IMR-90 (cell line): ENCODE measurements at regions not wholly inside any gene's neighbourhood (a gene's known extent, or its start where the extent isn't known, plus 50 kb on each side); places are given as distances from the start of the nearest gene placed in this dataset.

Source experiments
- ATAC-seq: fragments of 200-7000 bp; cut with Tn5 transposase; 2 replicates; pipeline ENCODE4 v1.9.1; 2020; ENCODE audit warnings: low read depth, mild to moderate bottlenecking, moderate library complexity
- BruUV-seq: library from RNA; stranded (reverse); fragments of 400-500 nt; replicated peaks from 2 replicates; lab custom pipeline; 2021; lab: Mats Ljungman, UMichigan
- CTCF ChIA-PET: fragments of 300-600 bp; formaldehyde crosslinking; extraction: SDS; loops from one replicate; lab custom pipeline; 2021; ENCODE audit warnings: antibody characterized with exemption; lab: Yijun Ruan, JAX
- POLR2A ChIA-PET: fragments of 300-600 bp; sonication (Branson Sonifier 250); formaldehyde crosslinking; loops from one replicate; lab custom pipeline; 2022; ENCODE audit warnings: antibody characterized with exemption; ENCODE audit not compliant: unreplicated experiment; lab: Charles Lee
- DNase-seq: peaks from one replicate; pipeline ENCODE4 v3.0.0; 2013
- H2AFZ ChIP-seq: replicated peaks from 2 replicates; pipeline ENCODE3; 2013; ENCODE audit warnings: low read length, mild to moderate bottlenecking; ENCODE audit not compliant: poor library complexity
- H2AK5ac ChIP-seq: 2 replicates; pipeline ENCODE4 v1.6.1; 2013; ENCODE audit warnings: low read depth, low read length, inconsistent platforms
- H2AK9ac ChIP-seq: replicated peaks from 2 replicates; pipeline ENCODE3; 2013; ENCODE audit warnings: mild to moderate bottlenecking, low read depth, low read length, moderate library complexity; ENCODE audit not compliant: poor library complexity
- H2BK120ac ChIP-seq: 2 replicates; pipeline ENCODE4 v1.6.1; 2013; ENCODE audit warnings: low read depth, low read length, inconsistent platforms
- H2BK15ac ChIP-seq: 3 replicates; pipeline ENCODE4 v1.6.1; 2013; ENCODE audit warnings: low read depth, low read length, inconsistent platforms
- H2BK20ac ChIP-seq: 2 replicates; pipeline ENCODE4 v1.6.1; 2013; ENCODE audit warnings: low read depth, mild to moderate bottlenecking, inconsistent platforms, low read length, moderate library complexity
- H2BK5ac ChIP-seq: 2 replicates; pipeline ENCODE4 v1.6.1; 2013; ENCODE audit warnings: mild to moderate bottlenecking, low read depth, low read length, inconsistent platforms; ENCODE audit not compliant: poor library complexity, severe bottlenecking
- H3K14ac ChIP-seq: replicated peaks from 2 replicates; pipeline ENCODE4 v1.6.1; 2013; ENCODE audit warnings: low read depth, low read length, inconsistent platforms
- H3K18ac ChIP-seq: 2 replicates; pipeline ENCODE4 v1.6.1; 2013; ENCODE audit warnings: low read depth, low read length, control low read depth
- H3K23ac ChIP-seq: 2 replicates; pipeline ENCODE4 v1.6.1; 2013; ENCODE audit warnings: low read depth, low read length, inconsistent platforms
- H3K27ac ChIP-seq: 2 replicates; pipeline ENCODE4 v1.5.1; 2013; ENCODE audit warnings: mild to moderate bottlenecking, control low read depth, low read length; ENCODE audit not compliant: insufficient read depth
- H3K27me3 ChIP-seq: 2 replicates; pipeline ENCODE4 v1.6.1; 2013; ENCODE audit warnings: low read length; ENCODE audit not compliant: control insufficient read depth, insufficient read depth
- H3K36me3 ChIP-seq: 2 replicates; pipeline ENCODE4 v1.6.1; 2013; ENCODE audit warnings: low read length, mixed read lengths; ENCODE audit not compliant: control insufficient read depth, insufficient read depth
- H3K4ac ChIP-seq: 2 replicates; pipeline ENCODE4 v1.6.1; 2013; ENCODE audit warnings: low read depth, low read length, inconsistent platforms
- H3K4me1 ChIP-seq: 2 replicates; pipeline ENCODE4 v1.6.1; 2013; ENCODE audit warnings: low read length, mixed read lengths; ENCODE audit not compliant: control insufficient read depth, insufficient read depth
- H3K4me2 ChIP-seq: 2 replicates; pipeline ENCODE4 v1.6.1; 2013; ENCODE audit warnings: low read depth, mild to moderate bottlenecking, control low read depth, low read length, moderate library complexity
- H3K4me3 ChIP-seq: 2 replicates; pipeline ENCODE4 v1.5.1; 2013; ENCODE audit warnings: low read depth, mild to moderate bottlenecking, control low read depth, low read length, moderate library complexity; ENCODE audit not compliant: insufficient read depth
- H3K56ac ChIP-seq: 2 replicates; pipeline ENCODE4 v1.6.1; 2013; ENCODE audit warnings: low read length, inconsistent platforms; ENCODE audit not compliant: insufficient read depth; ENCODE audit errors: extremely low read depth
- H3K79me1 ChIP-seq, 2 experiments: 2 replicates each; pipeline ENCODE4 v1.6.1; 2013; ENCODE audit warnings: low read length in 2 of 2, inconsistent platforms in 1 of 2, low read depth in 1 of 2
- H3K9ac ChIP-seq: 2 replicates; pipeline ENCODE4 v1.6.1; 2013; ENCODE audit warnings: low read depth, low read length, control low read depth
- H3K9me1 ChIP-seq: 2 replicates; pipeline ENCODE4 v1.6.1; 2013; ENCODE audit warnings: low read length, inconsistent platforms; ENCODE audit not compliant: insufficient read depth
- H3K9me3 ChIP-seq: 2 replicates; pipeline ENCODE4 v1.6.1; 2013; ENCODE audit warnings: low read length; ENCODE audit not compliant: control insufficient read depth, insufficient read depth
- H4K20me1 ChIP-seq: 2 replicates; pipeline ENCODE4 v1.6.1; 2013; ENCODE audit warnings: low read length, inconsistent platforms; ENCODE audit not compliant: insufficient read depth
- H4K5ac ChIP-seq: 2 replicates; pipeline ENCODE4 v1.6.1; 2013; ENCODE audit warnings: mild to moderate bottlenecking, low read depth, low read length, control low read depth
- H4K8ac ChIP-seq, 2 experiments: 2 replicates each; pipeline ENCODE4 v1.6.1; 2013; ENCODE audit warnings: low read depth in 2 of 2, low read length in 2 of 2, control low read depth in 1 of 2, inconsistent platforms in 1 of 2
- H4K91ac ChIP-seq: 2 replicates; pipeline ENCODE4 v1.6.1; 2013; ENCODE audit warnings: low read depth, low read length, inconsistent platforms; ENCODE audit not compliant: insufficient read depth
- BHLHE40 ChIP-seq: fragments of 150-350 bp; IDR thresholded peaks from 2 replicates; pipeline ENCODE4 v1.6.1; 2016; ENCODE audit warnings: mild to moderate bottlenecking, low read depth, low read length
- CEBPB ChIP-seq: IDR thresholded peaks from 2 replicates; pipeline ENCODE4 v1.6.1; 2012; ENCODE audit warnings: low read depth, low read length, improper control_type of control experiment
- CHD1 ChIP-seq: IDR thresholded peaks from 2 replicates; pipeline ENCODE4 v1.6.1; 2012; ENCODE audit warnings: low read depth, low read length, improper control_type of control experiment
- FOS ChIP-seq: fragments of 150-350 bp; IDR thresholded peaks from 2 replicates; pipeline ENCODE4 v1.6.1; 2016; ENCODE audit warnings: low read depth, low read length
- MAFK ChIP-seq: IDR thresholded peaks from 2 replicates; pipeline ENCODE4 v1.6.1; 2012; ENCODE audit warnings: low read depth, low read length, improper control_type of control experiment
- MAZ ChIP-seq: IDR thresholded peaks from 2 replicates; pipeline ENCODE4 v1.6.1; 2012; ENCODE audit warnings: low read depth, mild to moderate bottlenecking, low read length, improper control_type of control experiment, moderate library complexity, borderline replicate concordance
- MXI1 ChIP-seq: IDR thresholded peaks from 2 replicates; pipeline ENCODE4 v1.6.1; 2012; ENCODE audit warnings: low read depth, mild to moderate bottlenecking, low read length, moderate library complexity, borderline replicate concordance
- NFE2L2 ChIP-seq: fragments of 150-350 bp; IDR thresholded peaks from 2 replicates; pipeline ENCODE4 v1.6.1; 2016; ENCODE audit warnings: low read depth, mild to moderate bottlenecking, low read length
- POLR2A ChIP-seq: IDR thresholded peaks from 2 replicates; pipeline ENCODE4 v1.6.1; 2012; ENCODE audit warnings: mild to moderate bottlenecking, low read depth, low read length
- RAD21 ChIP-seq: IDR thresholded peaks from 2 replicates; pipeline ENCODE4 v1.6.1; 2012; ENCODE audit warnings: low read length, improper control_type of control experiment
- RCOR1 ChIP-seq: IDR thresholded peaks from 2 replicates; pipeline ENCODE4 v1.6.1; 2012; ENCODE audit warnings: mild to moderate bottlenecking, low read length, improper control_type of control experiment; ENCODE audit not compliant: insufficient replicate concordance
- RFX5 ChIP-seq: IDR thresholded peaks from 2 replicates; pipeline ENCODE4 v1.8.0; 2012; ENCODE audit warnings: low read depth, mild to moderate bottlenecking, low read length, moderate library complexity
- SMC3 ChIP-seq: fragments of 150-350 bp; IDR thresholded peaks from 2 replicates; pipeline ENCODE4 v1.6.1; 2016; ENCODE audit warnings: low read depth, mild to moderate bottlenecking, antibody characterized with exemption, low read length, moderate library complexity
- WGBS, 2 experiments: methylation state at CpG; one replicate each; pipeline versions ENCODE4 v1.1.5 to v1.1.7; 2013; ENCODE audit warnings: missing lambda C conversion rate in 2 of 2; ENCODE audit not compliant: insufficient read length in 1 of 2; ENCODE audit errors: extremely low coverage in 2 of 2; 5-methylcytosine and 5-hydroxymethylcytosine counted together
- dilution Hi-C: fragments of 300-500 bp; cut with HindIII; formaldehyde crosslinking; loops from one replicate; pipeline ENCODE4 v1.14.3; 2018; ENCODE audit warnings: low sequenced_read_pairs; ENCODE audit not compliant: unreplicated experiment
- in situ Hi-C: fragments of 300-500 bp; cut with MboI; formaldehyde crosslinking; loops from 3 replicates; pipeline ENCODE4 v1.14.3; 2019; ENCODE audit warnings: low sequenced_read_pairs, inconsistent platforms, mixed read lengths
- intact Hi-C: fragments of 100-400 bp; cut with micrococcal nuclease; formaldehyde crosslinking; loops from 2 replicates; pipeline ENCODE4 v1.10.0; 2022
- TF ChIP-seq, protein P1 (sequence below): conservative IDR thresholded peaks from 2 replicates; pipeline ENCODE4 v1.5.1; 2012; ENCODE audit warnings: mild to moderate bottlenecking, low read depth, low read length, improper control_type of control experiment
- TF ChIP-seq, protein P2 (sequence below): fragments of 150-350 bp; IDR thresholded peaks from 2 replicates; pipeline ENCODE4 v1.6.1; 2017; ENCODE audit warnings: mild to moderate bottlenecking, antibody characterized with exemption, low read length, low read depth
- TF ChIP-seq, protein P3 (sequence below): fragments of 150-350 bp; IDR thresholded peaks from 2 replicates; pipeline ENCODE4 v1.6.1; 2016; ENCODE audit warnings: low read depth, mild to moderate bottlenecking, low read length, moderate library complexity, borderline replicate concordance

DNA sequence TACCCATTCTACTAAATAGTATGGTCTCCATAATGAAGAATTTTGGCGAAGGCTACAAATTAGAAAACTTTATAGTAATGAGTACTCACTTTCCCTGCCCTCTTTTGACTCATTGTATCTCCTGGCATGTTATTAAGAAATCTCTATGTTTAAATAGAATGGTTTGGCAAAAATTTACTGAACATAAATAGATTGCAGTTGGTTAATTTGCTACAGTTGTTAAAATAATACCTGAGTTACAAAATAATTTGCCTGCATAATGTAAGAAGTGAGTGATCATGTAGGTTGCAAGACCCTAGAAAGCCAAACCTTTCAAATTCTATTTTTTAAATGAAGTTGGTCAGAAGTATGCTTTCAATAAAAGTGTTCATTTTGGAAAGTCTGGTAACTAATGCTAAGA lies 176.8 kb upstream of the AHR start:
- no peak overlapping the region for H3K14ac ChIP-seq
- no peaks in the 10 kb centered on the region for H3K9me1 ChIP-seq
- H3K18ac ChIP-seq, result no peak overlapping the region
- intact Hi-C loops (no loop called here), in situ Hi-C loops (no loop called here), dilution Hi-C loops (no loop called here)
- no peak overlapping the region for H3K56ac ChIP-seq
- no peak overlapping the region for H2BK120ac ChIP-seq
- no CpG with 5 or more reads among the region's 1 CpG for WGBS, 2 experiments
- no peaks in the 10 kb centered on the region for H3K36me3 ChIP-seq
- no peak for DNase-seq
- H2AFZ ChIP-seq, result no peak overlapping the region
- H3K9ac ChIP-seq, result no peak overlapping the region
- no peak overlapping the region for H3K23ac ChIP-seq
- no peak overlapping the region for H4K91ac ChIP-seq
- CTCF ChIA-PET, result interaction anchor here (0.7 to 1.1 kb wide), 2 partner anchors 11 to 155 kb away, joined by 3 read pairs; no protein-coding TSS in a partner anchor
- no peak overlapping the region for H2BK15ac ChIP-seq
- no peak overlapping the region for H3K4ac ChIP-seq
- POLR2A ChIA-PET, result no interaction called here
- no peaks in the 10 kb centered on the region for H3K9me3 ChIP-seq
- H2AK5ac ChIP-seq, result no peak overlapping the region
- ATAC-seq, result no peak
- H3K27ac ChIP-seq, result no peak overlapping the region
- no peak overlapping the region for H2BK5ac ChIP-seq
- no peak overlapping the region for H4K5ac ChIP-seq
- no peak overlapping the region for H3K4me3 ChIP-seq
- no peaks in the 10 kb centered on the region for H3K27me3 ChIP-seq
- no peaks in the 10 kb centered on the region; the same call in 1 of the 2 replicates for H3K4me1 ChIP-seq
- H3K4me2 ChIP-seq, result no peak overlapping the region
- H4K20me1 ChIP-seq, result no peaks in the 10 kb centered on the region
- H2BK20ac ChIP-seq, result no peak overlapping the region
- H3K79me1 ChIP-seq, result no peaks in the 10 kb centered on the region
- no TSS peak for BruUV-seq
- no peak overlapping the region for H4K8ac ChIP-seq
- no peak overlapping the region for H2AK9ac ChIP-seq
- TF ChIP-seq POLR2A (no peak), MAZ (no peak), SMC3 (no peak), CEBPB (no peak), MAFK (no peak), MXI1 (no peak), FOS (no peak), NFE2L2 (no peak), RAD21 (no peak), BHLHE40 (no peak), CHD1 (no peak), RCOR1 (no peak), RFX5 (no peak)
- TF ChIP-seq, protein P1, sequence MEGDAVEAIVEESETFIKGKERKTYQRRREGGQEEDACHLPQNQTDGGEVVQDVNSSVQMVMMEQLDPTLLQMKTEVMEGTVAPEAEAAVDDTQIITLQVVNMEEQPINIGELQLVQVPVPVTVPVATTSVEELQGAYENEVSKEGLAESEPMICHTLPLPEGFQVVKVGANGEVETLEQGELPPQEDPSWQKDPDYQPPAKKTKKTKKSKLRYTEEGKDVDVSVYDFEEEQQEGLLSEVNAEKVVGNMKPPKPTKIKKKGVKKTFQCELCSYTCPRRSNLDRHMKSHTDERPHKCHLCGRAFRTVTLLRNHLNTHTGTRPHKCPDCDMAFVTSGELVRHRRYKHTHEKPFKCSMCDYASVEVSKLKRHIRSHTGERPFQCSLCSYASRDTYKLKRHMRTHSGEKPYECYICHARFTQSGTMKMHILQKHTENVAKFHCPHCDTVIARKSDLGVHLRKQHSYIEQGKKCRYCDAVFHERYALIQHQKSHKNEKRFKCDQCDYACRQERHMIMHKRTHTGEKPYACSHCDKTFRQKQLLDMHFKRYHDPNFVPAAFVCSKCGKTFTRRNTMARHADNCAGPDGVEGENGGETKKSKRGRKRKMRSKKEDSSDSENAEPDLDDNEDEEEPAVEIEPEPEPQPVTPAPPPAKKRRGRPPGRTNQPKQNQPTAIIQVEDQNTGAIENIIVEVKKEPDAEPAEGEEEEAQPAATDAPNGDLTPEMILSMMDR, result no peak
- TF ChIP-seq, protein P2, sequence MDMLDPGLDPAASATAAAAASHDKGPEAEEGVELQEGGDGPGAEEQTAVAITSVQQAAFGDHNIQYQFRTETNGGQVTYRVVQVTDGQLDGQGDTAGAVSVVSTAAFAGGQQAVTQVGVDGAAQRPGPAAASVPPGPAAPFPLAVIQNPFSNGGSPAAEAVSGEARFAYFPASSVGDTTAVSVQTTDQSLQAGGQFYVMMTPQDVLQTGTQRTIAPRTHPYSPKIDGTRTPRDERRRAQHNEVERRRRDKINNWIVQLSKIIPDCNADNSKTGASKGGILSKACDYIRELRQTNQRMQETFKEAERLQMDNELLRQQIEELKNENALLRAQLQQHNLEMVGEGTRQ, result no peak
- TF ChIP-seq, protein P3, sequence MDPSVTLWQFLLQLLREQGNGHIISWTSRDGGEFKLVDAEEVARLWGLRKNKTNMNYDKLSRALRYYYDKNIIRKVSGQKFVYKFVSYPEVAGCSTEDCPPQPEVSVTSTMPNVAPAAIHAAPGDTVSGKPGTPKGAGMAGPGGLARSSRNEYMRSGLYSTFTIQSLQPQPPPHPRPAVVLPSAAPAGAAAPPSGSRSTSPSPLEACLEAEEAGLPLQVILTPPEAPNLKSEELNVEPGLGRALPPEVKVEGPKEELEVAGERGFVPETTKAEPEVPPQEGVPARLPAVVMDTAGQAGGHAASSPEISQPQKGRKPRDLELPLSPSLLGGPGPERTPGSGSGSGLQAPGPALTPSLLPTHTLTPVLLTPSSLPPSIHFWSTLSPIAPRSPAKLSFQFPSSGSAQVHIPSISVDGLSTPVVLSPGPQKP, result no peak
